ENCODE measurements at regions not wholly inside any gene's neighbourhood (a gene's known extent, or its start where the extent isn't known, plus 50 kb on each side); places are given as distances from the start of the nearest gene placed in this dataset.
"Not testable (repeated sequence)": the region's sequence is repeated elsewhere in the genome, so short reads cannot be mapped to it uniquely, and the experiment has no call there.

DNA sequence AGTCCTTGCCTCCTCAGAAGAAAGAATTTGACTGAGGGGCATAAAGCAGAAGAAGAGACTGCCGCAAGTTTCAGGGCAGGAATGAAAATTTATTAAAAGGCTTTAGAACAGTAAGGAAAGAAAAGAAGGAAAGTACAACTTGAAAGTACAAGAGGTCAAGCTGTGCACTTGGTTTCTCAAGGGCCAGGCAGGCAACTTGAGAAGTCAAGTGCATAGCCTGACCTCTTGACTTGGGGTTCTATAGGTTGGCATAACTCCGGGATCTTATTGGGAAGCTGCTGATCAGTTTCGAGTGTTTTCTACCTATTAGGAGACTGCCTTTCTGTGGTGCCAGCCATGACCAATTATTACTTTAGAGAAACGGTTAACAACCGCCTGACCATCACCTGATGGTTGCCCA is 237.0 kb upstream of the RGS17 start:
- DNase-seq = no peak

DNA sequence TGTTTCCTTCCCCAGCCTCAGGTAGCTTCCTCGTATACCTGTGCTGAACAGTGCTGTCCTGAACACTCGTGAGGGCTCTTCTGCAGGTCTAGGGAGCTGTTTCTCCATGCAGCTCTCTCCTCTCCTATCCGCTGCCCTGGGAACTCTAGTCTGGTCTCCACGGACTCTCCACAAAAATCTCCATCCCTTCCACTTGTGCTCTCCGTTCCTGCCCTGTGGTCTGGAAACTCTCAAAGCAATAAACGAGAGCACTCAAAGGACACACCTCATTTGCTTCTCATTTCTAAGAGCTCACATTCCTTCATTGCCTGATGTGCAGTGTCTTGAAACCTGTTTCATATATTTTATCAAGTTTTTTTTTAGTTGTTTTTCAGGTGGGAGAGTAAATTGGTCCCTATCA is 235.9 kb upstream of the RGS17 start:
- DNase-seq = no peak

DNA sequence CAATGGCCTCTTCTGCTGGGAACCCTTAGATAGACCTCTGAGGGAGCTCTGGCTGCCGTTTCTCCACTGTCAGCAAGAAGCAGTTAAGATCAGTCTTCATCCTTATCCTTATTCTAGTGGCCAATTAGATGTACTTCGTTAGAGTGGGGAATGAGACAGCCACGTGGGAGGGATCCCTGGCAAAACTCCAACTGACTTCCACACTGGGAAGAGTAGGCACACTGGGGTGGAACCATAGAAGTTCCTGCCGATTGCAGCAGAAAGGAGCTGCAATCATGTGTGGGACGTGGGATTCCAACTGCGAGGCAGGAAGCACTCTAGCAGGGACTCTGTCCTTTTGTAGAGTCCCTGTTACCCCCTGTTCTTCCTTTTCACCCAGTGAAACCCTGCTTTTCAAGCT is 226.3 kb upstream of the RGS17 start:
- DNase-seq = no peak

DNA sequence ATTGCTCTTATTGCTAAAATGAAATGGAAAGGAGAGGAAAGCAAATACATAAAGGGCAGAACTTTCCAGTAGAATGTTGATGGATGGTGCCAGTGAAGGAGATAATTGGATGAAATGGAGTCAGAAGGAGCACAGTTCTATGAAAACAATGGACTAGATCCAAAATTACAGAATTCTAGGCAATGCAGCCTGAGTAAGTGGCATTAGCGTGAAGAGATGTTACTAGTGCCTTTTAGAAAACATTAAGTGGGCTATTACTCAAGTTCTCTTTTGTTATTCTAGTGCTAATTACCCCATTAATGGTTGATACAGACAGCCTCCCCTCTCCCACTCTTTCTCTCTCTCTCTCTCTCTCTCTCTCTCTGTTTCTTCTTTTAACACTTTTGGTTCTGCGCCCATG is 209.5 kb upstream of the RGS17 start:
- DNase-seq = no peak

DNA sequence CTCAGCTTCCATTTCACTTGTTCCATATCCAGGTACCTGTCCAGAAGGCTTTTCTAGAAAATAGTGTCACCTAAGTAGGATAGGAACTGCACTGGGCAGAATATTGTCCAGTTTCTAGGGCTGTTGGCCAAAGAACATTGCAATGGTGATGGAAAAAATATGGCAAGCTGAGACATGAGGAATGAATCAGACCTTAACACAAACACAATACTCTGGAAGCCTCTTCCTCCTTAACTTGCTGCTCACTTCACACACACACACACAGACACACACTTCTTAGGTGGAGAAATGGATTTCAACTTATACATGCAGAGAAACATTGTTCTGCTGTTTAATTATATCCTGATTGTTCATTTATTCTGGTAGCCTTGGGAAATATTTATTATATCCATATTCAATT is 203.0 kb upstream of the RGS17 start:
- no peak for DNase-seq

DNA sequence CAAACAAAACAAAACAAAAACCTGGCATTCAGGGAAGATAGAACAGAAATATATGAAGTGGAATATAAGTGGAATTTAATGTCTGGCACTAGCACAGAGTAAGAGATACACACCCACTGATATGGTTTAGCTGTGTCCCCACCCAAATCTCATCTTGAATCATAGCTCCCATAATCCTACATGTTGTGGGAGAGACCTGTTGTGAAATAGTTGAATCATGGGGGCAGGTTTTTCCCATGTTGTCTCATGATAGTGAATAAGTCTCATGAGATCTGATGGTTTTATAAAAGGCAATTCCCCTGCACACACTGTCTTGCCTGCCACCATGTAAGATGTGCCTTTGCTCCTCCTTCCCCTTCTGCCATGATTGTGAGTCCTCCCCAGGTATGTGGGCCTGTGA is 200.1 kb upstream of the RGS17 start:
- not testable (repeated sequence) for DNase-seq

DNA sequence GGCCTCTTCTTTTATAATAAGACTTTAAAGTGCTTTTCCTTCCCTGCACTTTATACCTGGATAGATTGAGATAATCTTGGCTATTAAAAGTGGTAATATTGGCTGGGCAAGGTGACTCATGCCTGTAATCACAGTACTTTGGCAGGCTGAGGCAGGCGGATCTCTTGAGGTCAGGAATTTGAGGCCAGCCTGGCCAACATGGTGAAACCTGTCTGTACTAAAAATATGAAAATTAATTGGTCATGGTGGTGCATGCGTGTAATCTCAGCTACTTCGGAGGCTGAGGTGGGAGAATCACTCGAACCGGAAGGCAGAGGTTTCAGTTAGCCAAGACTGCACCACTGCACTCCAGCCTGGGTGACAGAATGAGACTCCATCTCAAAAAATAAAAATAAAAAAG is 197.1 kb upstream of the RGS17 start:
- DNase-seq = no peak

DNA sequence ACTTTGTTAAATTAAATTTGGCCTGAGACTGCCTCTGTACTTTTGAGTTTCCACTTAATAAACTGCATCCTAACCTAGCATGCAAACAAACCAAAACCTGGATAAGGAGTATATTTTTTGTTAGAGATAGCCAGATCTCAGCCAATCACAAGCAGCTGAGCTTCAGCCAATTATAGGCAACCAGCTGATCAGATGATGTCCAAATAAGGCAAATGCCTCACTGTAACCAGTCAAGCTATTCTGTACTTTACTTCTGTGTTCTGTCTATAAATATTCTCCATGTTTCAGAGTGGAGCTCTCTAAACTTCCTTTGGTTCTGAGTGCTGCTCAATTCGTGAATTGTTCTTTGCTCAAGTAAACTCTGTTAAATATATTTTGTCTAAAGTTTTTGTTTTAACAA is 194.6 kb upstream of the RGS17 start:
- no peak for DNase-seq

DNA sequence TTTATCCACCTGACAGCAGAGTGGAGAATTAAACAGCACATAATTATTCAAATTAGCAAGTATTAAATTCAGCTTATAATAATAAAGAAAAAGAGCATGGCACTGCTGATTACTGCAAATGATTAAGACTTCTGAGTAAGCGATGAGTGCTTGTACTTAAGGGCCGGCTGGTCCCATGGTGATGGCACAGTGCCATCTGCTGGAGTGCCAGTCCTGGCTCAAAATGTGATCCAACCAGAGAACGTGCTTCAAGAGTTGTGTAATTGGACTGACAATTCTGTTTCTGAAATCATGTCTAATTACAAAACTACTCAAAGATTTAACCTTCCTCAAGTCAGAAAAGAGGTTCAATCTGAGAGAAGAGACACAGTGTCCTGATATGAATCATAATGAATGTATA is 181.6 kb upstream of the RGS17 start:
- DNase-seq = peak; percentile 67

DNA sequence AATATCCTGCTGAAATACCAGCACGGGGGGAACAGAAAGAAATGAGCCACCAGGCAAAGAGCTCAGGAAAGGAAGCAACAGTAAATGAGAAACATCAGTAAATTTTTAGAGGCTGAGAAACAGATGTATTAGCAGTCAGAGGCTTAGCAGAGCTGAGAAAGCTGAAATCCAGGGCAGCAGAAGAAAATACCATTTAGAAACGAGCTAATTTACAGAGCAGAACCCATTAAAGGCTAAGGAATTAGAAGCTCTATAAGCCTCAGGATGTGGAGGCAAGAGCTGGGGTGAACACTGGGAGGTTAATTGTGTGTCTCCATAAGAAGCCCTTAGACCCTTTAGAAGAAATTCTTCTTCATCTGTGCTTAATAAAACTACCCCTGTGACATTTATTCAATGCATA is 178.6 kb upstream of the RGS17 start:
- DNase-seq = no peak

DNA sequence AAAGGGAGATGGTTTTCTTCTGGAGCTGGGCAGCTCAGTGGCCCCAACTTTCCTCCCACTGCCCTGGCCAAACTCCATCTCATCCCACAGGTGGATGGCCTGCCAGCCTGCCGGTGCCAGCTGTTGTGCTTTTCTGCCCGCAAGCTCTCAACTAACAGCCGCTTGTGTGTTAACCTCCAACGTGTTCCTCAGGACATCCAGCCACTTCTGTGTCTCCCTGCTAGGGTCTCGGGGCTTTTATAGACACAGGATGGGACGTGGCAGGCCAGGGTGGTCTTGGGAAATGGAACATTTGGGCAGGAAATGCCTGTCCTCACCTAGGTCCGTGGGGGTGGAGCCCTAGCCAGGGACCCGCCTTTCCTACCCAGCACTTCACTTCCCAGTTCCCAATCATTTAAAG is 171.1 kb upstream of the RGS17 start:
- no peak for DNase-seq

DNA sequence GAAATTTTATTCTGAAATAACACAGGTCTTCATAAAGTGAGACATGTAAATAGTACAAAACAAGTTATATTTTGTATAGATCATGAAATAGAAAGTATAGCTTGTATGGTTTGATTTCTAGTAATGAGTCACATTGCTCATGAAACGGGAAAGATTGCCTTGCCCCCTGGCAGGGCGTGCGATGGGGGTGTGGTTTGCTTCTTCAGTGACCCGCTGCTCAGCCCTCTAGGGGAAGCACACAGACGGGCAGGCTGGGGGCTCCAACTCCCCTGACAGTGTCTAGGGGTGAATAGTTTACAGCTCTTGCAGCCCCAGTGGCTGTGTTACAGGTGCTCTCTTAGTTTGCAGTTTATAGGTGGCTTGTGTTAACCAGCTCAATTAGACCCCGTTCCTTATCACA is 170.5 kb upstream of the RGS17 start:
- no peak for DNase-seq

DNA sequence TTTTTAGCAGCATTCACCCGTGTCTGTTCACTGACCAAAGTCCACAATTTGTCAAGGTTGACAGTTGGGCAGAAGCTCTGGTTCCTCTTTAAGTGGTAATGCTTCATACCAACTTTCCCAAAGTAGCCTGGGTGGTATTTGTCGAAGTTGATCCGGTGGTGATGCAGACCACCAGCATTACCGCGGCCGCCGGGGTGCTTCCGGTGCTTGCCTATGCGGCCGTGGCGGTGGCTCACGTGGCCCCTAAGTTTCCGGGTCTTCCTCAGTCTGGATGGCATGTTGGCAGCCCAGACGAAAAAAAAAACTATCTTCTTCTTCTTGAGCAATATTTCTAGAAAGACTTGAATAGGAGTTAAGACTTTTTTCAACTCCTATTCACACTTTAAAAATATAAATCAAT is 151.4 kb upstream of the RGS17 start:
- DNase-seq = not testable (repeated sequence)

DNA sequence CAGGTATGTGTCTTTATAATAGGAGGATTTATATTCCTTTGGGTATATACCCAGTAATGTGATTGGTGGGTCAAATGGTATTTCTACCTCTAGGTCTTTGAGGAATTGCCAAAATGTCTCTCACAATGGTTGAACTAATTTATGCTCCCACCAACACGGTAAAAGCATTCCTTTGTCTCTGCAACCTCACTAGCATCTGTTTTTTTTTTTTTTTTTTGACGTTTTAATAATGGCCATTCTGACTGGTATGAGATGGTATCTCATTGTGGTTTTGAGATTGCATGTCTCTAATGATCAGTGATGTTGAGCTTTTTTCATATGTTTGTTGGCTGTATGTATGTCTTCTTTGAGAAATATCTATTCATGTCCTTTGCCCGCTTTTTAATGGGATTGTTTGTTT is 144.9 kb upstream of the RGS17 start:
- DNase-seq = no peak

DNA sequence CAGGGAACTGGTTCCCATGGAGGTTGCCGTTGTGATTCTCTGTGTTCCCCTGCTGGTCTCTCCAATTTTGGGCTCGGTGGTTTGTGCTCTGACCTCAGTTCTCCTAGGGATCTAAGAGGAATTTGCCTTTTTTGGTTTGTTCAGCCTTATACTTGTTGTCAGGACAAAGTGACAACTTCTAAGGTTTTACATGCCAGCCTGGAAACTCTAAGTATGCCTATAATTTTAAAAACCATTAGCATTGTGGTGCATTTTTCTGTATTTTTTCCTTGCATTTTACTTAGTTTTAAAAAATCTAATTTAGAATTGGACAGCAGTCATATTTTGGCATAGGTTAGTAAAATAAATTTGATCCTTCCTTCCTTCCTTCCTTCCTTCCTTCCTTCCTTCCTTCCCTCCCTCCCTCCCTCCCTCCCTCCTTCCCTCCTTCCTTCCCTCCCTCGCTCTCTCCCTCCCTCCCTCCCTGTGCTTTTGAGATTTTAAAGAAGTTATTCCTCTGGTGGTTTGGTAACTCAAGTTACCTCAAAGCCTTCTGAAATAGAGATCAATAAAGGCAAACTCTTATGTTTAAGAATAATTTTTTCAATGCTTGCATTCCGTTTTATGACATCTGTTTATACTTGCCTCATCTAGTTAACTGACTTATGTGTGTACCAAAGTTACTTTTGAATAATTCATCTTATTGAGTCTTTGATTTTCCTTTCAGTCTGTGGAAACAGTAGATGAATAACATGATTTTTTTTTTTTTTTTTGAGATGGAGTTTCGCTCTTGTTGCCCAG is 141.3 kb upstream of the RGS17 start:
- DNase-seq = no peak

DNA sequence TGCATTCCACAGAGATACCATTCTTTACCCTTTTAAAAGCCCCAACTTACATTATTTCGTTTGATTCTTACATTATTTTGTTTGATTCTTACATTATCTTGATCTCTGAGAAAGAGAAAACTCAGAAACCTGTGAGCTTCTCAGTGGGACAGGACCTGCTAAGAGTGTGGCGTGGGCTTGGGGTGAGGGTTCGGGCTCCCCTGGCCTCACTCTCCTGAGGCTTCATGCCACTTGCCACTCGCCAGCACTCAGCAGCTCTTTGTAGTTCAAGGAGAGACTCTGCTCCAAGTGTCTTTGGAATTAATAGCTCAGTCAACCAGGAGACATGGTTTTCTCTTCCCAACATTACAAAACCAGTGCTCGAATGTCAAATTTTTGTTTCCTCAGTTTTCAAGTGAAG is 132.4 kb upstream of the RGS17 start:
- no peak for DNase-seq

DNA sequence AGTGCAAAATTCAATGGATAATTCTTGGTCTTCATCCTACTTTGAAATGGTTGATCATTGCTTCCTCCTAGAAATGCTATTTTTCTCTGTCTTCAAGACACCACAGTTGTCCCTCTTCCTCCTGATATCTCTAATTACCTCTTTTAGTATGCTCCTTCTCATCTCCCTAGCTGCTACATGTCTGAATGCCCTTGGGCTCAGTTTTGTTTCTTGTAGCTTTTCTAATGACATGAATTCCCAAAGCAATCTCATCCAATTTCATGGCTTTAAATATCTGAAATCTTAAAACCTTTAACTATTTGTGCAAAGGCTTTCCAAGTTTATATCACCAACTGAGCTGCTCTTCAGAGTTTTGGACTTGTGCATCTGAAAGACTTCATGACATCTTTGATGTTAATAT is 120.2 kb upstream of the RGS17 start:
- DNase-seq = no peak

DNA sequence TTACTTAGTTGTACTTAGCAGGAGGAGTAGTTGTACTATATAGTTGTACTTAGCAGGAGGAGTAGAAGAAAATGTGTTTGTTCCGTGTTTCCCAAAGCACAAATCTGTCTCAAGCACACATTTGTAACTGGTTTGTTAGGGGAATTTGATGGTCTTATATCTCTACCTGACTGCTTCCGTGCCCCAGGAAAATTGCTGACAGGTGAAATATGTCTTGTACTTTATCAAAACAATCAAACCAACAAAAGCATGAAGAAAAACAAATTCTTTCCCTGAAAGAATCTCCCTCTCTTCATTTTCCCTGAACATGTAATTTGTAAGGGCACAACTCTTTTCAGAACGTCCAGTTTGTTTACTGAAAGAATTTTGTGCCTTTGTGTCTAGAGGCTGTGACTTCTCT is 106.6 kb upstream of the RGS17 start:
- DNase-seq = no peak

DNA sequence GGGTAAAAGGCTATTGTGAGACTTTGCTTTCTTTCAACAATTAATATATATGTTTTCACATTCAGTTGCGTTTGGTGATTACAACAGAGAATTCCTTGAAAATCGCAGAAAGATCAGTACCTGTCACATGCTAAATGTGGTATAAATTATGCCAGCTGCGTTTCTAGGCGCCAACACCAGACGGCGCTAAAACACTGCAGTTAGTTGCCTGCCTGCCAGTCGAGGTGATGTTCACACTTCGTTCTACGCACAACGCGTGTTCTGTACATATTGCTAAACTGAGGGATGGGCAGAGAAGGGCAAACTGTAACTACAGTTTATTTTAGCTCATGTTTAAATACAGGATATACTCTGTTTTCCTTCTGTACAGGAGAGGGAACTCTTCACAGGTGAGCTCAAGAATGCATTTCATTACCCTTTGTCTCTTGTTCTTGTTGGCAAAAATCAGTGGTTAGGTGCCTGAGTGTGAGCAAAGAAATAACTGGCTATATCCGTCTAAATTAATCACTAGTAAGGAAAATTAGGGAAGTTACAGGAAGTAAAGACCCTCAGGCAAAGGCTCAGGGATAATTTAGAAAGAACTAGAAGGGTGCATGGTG is 100.1 kb upstream of the RGS17 start:
- DNase-seq = peak; percentile 5

DNA sequence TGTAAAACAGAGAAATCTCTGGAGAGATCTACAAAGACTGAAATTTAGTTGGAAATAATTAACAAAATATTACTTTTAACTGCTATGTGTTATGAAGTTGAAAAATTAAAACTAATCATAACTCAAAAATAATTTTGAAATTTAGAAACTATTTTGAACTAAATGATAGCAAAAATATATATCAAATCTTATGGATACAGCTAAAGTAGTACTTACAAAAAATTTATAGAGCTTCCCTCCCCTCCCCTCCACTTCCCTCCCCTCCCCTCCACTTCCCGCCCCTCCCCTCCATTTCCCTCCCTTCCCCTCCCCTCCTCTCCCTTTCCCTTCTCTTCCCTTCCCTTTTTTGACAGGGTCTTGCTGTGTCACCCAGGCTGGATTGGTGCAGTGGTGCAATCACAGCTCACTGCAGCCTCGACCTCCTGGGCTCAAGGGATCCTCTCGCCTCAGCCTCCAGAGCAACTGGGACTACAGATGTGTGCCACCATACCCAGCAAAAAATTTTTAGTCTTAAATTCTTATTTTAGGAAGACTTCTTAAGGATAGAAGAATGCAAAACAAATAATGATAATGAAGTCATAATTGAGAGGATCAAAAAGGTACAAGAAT is 87.2 kb upstream of the RGS17 start:
- no peak for DNase-seq

DNA sequence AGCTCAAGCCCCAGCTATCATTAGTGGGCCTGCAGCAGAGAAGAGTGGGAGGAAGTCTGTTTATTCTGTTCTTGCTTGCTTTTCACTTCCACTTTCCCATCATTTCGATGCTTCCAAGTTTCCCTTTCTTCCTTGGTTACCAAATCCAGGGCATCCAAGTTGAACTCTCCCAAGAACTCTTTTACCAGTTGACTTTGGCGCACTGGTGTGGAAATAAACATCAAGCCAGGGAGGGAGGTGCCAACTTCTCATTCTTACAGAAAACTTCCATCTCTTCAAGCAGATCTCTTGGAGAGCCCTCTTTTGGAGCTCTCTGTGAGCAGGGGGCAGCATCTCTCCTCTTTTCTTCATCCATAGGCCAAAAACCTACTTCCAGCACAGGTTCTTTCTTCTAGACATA is 85.7 kb upstream of the RGS17 start:
- no peak for DNase-seq

DNA sequence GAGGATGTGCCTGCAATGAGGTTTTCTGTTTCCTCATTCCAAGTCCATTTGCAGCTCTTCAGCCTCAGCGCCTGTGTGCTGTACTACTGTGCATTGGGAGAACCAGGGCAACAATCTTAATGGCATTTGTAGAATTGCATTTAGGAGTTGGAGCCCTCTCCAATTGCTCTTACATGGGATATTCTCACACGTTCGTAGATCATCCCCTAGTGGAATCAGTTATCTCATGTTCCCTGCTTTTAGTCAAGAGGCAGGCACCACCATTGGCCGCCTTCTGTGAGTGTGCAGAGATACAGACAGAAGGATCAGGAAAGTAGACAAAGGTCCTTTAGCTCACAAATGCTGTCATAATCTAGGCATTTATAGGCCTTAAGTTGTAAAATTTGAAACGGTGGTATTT is 84.2 kb upstream of the RGS17 start:
- peak; percentile 39 for DNase-seq

DNA sequence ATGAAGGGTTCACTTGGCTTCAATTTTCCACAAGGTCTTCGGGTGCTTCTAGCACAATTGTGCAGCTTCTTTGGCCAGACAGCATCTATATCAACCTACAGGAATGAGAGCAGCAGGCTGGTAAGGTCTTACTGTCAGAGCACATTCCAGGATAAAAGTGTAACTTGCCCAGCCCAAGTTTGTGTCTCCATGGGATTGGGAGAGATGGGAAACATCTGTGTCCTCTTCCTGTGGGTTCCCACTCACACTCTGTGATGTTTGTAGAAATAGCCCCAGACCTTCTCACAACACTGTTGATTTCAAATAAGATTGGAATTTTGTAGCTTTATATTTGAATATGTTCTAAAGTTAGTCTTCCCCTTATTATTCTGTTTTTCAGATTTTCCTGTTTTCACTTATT is 83.4 kb upstream of the RGS17 start:
- DNase-seq = no peak

DNA sequence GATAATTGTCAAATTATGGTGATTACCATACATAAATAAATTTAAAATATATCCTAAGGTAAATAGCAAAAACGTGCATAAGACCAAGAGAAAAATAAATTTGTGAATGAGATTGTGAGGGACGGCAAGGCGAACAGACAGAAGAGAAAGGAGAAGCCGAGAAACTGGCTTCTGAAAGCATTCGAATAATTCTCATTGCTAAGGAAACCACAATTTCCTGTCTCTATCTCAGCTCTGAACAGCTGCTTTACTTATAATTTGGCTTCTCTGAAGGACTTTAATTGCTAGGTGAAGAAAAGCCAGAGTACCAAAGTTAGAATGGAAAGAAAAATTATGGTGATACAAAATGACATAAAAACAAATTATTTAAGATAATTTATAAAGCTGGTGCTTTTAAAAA is 79.0 kb upstream of the RGS17 start:
- DNase-seq = peak; percentile 65

DNA sequence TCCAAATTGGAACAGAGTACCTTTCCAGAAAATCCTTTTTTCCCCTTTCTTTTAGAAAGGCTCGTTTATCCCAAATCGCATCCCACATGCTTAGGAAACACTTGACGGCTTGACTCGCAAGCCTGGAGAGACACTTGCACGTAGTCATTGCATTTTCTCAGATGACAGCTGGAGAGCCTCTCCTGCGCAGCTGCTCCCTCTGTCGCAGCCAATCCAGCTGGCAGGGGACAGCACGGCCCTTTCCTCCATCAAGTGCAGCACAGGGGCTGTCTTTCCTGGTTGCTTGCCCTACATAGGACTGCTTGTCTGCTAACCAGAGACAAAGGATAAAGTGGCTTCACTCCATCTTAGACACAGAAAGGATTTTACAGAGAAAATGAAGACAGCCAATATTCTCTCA is 77.6 kb upstream of the RGS17 start:
- DNase-seq = no peak
